GM18861 (cell line): ENCODE measurements at regions not wholly inside any gene's neighbourhood (a gene's known extent, or its start where the extent isn't known, plus 50 kb on each side); places are given as distances from the start of the nearest gene placed in this dataset.

ENCODE experiments used
- ATAC-seq: cut with Tn5 transposase; IDR thresholded peaks from one replicate; pipeline ENCODE4 v1.9.1; 2021; ENCODE audit not compliant: unreplicated experiment

DNA sequence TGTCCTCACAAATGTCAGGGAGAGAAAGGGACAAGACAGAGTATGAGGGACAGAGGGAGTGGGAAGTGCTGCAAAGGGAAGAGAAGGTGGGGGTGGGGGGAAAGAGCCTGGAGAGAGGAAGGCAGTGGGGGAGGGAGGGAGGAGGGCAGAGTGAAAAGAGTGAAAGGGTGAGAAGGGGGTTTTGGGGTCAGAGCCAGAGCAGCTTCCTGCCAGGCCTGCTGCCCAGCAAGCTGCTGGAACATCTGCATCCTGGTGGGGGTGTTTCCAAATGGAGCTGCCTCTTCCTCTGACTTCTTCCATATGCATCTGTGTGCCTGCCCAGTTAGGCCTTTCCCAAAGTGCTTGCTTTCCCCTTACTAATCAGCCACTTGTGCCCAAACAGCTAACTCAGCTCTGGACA lies 94.3 kb upstream of the CELF4 start:
- ATAC-seq: no peak

DNA sequence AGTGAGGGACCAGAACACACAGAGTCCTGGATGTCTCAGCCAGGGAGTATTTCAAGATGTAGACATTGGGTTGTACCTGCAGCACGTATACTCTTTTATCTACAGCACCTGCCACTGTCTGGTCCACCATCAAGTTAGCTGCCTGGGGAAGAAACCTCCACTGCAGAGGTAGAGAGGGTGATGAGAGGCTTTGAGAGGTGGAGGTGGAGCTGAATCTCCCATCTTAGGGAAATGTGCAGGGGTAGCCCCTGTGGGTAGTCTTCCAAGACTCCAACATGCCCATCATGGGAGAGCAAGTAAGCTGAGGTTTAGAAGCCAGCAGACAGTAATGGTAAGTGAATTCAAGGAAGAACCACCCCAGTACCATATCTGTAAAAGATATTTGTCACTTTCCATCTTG lies 93.3 kb upstream of the CELF4 start:
- ATAC-seq: no peak

DNA sequence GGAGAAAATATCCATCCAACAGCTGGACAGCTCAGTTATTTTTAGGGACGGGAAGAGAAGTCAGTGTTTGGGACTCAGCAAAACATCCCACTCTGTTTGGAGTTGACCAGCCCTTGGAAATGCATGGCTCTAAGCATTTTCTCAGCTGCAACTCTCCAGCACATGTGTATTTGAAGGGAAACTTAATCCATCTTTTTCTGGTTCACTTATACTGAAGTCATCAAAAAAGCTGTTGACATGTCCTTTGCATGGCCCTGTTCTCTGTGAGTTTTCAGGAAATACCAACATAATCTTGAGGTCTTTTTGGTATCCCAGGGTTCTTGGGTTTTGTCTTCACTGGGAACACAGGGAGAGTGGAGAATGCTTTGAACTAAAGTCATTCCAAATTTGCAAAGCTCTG lies 91.9 kb upstream of the CELF4 start:
- no peak for ATAC-seq

DNA sequence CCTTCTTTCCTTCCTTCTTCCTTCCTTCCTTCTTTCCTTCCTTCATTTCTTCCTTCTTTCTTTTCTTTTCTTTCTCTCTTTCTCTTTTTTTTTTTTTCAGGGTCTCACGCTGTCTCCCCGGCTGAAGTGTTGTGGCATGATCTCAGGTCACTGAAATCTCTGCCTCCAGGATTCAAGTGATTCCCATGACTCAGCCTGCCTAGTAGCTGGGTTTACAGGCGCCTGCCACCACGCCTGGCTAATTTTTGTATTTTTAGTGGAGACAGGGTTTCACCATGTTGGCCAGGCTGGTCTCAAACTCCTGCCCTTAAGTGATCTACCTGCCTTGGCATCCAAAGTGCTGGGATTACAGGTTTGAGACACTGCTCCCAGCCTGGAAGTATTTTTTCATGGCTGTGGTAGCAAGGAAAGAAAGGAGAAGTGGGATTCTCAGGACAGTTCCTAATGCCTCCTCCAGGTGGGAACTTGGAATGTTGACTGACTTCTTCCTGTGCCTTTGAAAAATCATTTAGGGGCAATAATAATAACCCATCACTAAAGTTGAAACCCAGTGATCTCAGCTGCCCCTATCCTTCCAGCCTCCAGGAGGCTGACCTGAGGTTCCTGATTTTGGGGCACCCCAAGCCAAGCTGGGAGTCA lies 89.3 kb upstream of the CELF4 start:
- no peak for ATAC-seq

DNA sequence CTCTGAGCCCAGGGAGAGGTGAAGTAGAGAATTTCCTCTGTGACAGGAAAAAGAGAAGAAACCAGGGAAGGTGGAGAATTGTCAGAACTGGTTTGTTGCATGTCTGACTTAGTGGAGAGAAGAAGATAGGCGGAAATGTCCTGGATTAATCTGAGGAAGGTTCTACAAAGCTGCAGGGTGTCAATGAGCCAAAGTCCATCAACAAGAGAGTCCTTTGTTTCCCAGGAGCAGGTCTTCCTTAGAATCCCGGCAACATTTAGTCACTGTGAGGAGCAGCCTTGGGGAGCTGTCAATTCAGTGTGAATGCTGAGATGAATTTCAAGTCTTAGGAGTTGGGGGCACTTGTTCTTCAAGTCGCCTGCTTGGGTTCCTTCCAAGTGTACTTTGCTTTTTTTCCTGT lies 88.4 kb upstream of the CELF4 start:
- ATAC-seq: no peak

DNA sequence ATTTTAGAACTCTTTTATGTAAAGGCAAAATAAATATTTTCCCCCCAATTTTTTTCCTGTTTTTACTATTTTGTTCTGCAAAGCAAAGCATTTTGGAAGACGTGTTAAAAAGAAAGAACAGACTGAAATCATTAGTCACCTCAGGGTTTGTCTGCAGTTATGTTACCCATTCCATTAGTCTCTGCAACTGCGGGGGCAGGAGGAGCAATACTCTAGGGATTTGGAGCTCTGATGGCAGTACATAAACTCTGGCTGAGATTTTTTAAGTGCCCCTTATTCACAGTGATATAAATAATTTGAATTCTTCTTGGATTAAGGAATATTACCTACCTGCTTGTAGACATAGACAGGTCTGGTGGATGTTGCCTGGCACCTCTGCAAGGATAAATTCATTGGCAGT lies 88.0 kb upstream of the CELF4 start:
- ATAC-seq: no peak

DNA sequence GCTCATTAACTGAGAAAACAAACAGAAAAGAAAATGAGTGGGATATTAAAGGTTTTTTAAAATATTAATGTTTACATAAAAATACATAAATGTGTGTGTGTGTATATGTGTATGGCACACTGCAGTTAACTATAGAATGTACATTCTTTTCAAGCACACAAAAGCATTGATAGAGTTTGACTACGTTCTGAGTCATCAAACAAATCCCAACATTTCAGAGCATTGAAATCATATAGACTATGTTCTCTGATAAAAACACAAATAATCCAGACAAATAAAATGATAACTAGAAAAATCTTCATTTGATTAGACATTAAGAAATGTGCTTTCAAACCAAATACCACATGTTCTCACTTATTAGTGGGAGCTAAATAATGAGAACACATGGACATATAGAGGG lies 84.3 kb upstream of the CELF4 start:
- ATAC-seq: no peak

DNA sequence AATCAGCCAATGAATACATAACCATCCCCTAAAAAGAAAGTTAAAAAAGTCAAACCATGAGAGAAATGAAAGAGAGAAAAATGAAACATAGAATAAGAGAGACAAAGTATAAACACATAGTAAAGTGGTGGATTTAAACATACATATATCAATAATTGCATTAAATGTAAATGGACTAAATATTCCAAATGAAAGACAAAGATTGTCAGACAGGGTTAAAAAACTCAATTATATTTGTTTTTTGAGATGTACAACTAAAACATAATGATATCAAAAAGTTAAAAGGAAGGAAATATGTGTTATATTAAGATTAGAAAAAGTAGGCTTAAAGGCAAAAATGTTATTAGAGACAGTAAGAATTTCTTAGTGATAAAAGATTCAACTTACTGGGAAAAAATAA lies 83.8 kb upstream of the CELF4 start:
- ATAC-seq: no peak

DNA sequence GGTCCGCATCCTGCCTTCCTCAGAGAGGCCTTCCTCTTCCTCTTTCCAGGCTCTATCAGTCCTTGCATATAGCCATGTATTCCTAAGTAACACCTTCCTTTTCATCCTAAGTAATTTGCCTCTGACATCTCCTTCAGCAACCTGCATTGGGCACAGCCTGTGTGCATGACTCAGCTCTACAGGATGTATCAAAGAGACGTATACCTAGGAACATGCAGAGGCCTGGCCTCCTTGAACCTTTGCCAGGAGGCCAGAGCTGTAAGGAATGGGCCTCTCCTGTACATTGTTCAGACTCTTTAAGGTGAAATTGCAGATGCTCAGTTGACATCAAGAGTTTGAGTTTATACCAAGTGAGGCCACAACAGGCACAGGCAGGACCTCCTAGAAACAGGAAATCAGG lies 76.0 kb upstream of the CELF4 start:
- no peak for ATAC-seq

DNA sequence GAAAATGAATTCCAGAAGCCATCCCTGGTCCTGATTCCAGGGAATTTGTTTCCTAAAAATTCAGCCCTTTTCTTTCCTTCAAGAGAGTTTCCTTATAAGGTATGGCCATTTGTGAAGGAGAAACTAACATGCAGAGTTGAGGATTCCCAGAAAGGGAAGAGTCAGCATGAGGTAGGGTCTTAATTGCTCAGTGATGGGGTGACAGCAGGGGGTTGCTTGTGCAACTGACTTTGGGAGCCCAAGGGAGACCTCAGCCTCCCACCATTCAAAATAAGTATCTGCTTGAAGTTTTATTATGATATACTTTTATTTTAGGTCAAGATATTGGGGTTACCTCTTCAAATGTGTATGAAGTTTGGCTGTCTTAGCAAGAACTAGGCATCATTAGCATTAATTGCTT lies 74.9 kb upstream of the CELF4 start:
- no peak for ATAC-seq

DNA sequence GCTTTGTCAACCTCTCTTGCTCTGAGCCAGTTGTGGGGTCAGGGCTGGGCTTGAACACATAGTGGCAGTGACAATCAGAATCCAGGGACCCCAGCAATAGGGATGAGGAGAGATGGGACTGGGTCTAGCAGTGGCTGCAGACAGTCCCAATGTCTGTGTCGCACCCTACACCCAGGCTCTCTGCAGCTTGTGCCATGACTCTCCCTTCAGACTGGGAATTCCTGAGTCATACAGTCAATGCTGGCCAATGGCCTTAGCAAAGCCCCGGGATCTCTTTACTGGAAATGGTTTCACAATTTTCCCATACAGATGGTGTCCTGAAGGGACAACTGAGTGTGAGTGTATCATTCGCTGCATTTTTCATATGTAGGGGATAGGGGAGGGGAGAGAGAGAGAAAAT lies 74.2 kb upstream of the CELF4 start:
- no peak for ATAC-seq

DNA sequence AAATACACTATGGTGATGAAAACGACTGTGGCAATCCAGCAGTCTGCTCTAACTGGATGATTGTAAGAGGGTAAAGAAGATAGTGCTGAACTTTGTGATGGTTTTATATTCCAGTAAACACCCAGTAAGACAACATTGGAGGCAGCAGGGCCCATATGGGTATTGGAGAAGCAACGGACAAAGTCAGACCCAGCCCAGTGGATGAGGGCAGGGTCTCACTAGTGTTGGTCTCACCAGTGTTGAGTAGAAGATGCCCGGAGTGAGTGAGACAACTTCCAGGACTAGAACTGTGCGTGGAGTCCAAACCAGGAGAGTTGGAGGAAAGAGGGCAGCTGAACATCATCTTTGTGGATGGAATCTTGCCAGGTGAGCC lies 71.9 kb upstream of the CELF4 start:
- ATAC-seq: no peak

DNA sequence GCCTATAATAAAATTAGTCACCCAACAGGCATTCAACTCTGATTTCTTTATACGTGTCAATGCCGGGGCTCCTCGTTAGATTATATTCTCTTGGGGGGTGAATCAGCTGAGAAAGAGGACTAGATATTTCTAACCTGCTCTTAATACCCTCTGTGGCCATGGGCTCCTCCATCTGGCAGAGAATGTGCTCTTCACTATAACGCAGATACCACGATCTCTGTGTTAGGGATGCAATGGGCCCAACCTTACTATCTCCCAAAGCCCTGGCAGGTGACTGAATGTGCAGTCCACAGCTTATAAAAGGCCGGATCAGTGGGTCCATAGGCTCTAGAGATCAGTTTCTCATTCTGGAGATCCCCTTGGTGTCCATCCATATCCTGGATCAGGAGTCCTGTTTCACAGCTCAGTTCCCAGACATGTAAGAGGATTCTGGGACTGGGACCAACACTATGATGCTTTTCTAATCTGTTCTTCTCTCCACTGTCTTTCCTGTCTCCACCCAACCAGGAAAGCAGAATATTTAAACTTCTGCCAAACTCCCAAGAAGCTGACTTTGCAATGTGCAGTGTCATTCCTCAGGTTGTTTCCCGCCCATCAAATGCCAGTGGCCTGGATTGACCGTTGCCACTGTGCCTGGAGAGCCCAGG lies 71.4 kb upstream of the CELF4 start:
- no peak for ATAC-seq

DNA sequence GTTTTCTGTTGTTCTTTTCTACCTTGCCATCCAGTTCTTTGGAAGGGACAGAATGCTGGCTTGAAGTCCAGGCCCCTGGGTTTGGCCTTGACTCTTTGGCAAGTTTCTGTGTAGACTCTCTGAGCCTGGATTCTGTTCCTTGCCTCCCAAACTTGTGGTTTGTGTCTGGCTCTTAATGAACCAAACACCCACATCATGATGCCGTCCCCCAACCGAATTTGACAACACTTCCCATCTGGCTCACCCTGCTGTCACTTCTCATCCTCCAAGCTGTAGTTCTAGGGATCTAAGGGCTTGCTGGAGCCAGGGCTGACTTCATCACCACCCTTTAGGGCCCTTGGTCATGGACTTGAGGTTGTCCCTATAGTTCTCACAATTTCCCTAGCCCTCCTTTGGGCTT lies 68.9 kb upstream of the CELF4 start:
- no peak for ATAC-seq

DNA sequence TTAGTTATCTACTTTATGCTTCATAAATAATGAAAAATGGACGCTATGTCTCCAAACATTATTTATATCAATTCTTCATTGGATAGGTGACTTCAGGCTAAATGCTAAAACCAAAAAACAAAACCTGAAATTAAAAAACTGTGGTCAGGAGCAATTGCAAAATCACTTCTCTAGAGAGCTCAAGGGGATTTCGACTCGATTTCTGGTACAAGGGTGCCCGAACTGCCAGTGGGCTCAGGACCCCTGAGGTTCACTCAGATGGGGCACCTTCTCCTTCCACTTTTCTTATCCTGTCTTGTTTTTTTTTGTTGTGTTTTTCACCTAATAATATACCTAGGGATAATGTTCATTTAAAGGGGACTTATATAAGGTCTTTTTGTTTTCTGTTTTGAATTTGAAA lies 65.8 kb upstream of the CELF4 start:
- no peak for ATAC-seq

DNA sequence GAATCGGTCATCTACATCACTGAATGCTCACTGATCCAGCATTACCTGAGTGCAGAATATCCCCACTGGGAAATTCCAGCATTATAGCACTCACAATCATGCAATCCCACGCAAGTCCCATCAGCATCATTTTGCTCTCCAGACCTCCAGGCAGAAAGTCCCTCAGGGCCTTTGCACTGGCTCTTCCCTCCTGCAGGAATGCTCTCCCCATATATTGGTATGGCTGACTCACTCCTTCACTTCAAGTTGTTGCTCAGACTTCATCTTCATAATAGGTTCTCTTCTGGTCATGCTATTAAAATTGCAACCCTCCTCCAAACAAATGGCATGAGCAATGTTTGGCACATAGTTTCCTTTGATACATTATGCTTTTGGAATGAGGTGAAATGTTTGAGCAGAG lies 64.7 kb upstream of the CELF4 start:
- no peak for ATAC-seq

DNA sequence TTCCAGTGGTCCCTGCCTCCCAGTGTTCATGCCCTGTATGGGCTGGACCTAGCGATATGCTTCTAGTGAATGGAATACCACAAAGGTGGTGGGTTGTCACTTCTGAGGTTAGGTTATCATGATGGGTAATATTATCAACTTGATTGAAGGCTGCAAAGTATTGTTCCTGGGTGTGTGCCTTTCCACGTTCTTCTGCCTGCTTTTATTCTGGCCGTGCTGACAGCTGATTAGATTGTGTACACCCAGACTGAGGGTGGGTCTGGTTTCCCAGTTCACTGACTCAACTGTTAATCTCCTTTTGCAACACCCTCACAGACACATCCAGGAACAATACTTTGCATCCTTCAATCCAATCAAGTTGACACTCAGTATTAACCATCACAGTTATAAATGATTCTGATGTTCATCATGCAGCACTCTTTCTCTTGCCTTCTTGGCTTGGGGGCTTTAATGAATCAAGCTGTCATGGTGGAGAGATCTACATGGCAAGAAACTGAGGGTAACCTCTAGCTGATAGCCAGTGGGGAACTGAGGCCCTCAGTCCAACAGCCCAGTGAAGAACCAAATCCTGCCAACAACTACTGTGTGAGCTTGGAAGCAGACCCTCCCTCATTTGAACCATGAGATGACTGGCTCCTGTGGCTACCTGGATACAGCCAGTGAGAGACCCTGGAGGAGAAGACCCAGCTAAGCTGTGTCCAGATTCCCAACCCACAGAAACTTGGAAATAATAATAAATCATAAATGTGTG lies 63.0 kb upstream of the CELF4 start:
- no peak for ATAC-seq

DNA sequence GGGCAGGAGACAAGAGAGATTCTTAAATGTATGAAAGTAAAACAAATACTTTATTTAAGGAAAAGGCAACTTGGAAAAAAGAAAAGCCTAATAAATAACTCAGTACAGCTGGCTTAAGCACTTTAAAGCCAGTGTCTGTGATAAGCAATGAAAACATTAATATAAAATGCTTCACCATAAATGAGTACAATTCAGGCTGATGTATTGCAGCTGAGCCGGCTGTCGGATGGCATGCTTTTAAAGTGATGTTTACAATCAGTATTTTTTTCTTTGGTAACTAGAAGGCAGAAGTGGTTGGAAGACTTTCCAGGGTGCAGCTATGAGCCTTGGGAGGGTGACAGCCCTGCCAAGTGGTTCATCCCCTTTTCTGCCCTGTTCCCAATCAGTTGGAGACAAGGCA lies 58.7 kb upstream of the CELF4 start:
- no peak for ATAC-seq

DNA sequence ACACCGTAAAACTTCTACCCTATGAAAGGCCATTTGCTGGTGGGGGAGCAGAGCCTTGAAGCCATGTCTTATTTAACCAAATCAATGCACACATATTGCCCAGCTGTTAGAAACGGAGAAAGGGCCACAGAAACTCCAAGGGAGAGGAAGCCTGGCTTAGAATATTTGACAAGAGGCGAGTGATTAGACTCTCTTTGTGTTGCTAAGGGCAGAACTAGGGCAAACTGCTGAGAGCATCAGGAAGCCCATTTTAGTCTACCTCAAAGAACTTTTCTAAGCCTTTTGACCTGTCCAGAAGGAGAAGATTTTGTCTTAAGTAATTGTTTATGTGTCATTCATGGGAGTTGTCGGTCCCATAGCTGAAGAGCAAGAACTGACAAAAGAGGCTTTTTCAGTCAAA lies 54.4 kb upstream of the CELF4 start:
- ATAC-seq: no peak

DNA sequence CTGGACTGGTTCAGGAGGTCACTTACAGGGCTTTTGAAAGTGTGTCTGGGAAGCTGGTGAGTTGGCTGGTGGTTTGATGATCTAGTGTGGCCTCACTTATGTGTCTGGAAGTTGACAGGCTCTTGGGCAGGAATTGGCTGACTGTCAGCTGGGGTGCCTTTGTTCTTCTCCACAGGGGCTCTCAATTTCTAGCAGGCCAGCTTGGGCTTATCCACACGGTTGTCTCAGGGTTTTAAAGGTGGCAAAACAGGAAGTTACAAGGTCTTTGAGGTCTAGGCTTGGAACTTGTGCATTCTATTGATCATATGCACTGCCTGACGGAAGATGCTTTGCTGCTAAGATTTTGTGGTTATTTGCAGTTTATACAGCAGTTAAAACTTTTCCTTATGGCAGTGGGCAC lies 52.0 kb upstream of the CELF4 start:
- ATAC-seq: no peak
